Right atrium auricular region (tissue), 2 donors: ENCODE measurements at regions not wholly inside any gene's neighbourhood (a gene's known extent, or its start where the extent isn't known, plus 50 kb on each side); places are given as distances from the start of the nearest gene placed in this dataset.
"Not testable (repeated sequence)": the region's sequence is repeated elsewhere in the genome, so short reads cannot be mapped to it uniquely, and the experiment has no call there.

Source experiments
- DNase-seq: peaks from one replicate; pipeline ENCODE4 v3.0.0-alpha.2; 2019; ENCODE audit warnings: low spot score
- H3K27ac ChIP-seq, 2 donors: fragments of 200-600 bp; sonication (generic); 1 replicate in 1 of 2; 2 replicates in 1 of 2; pipeline ENCODE4 v1.5.1; 2016 to 2019
- H3K27me3 ChIP-seq, 2 donors: fragments of 200-600 bp; sonication (generic); one replicate each; pipeline versions ENCODE4 v1.5.1 to v1.6.0; 2017 to 2019
- H3K36me3 ChIP-seq: fragments of 200-600 bp; sonication (generic); one replicate; pipeline ENCODE4 v1.5.1; 2016
- H3K4me1 ChIP-seq, 2 donors: fragments of 200-600 bp; sonication (generic); one replicate each; pipeline versions ENCODE4 v1.5.1 to v1.6.0; 2017 to 2019
- H3K4me3 ChIP-seq, 2 donors: fragments of 200-600 bp; sonication (generic); 1 replicate in 1 of 2; 2 replicates in 1 of 2; pipeline ENCODE4 v1.5.1; 2017 to 2019; ENCODE audit warnings: mild to moderate bottlenecking in 1 of 2, moderate library complexity in 1 of 2
- H3K9me3 ChIP-seq, 2 donors: fragments of 200-600 bp; sonication (generic); one replicate each; pipeline ENCODE4 v1.5.1; 2019
- TF ChIP-seq, protein P1 (sequence below), 2 donors: fragments of 200-600 bp; sonication (generic); IDR thresholded peaks; one replicate each; pipeline ENCODE4 v1.5.1; 2019; ENCODE audit warnings: antibody characterized with exemption in 2 of 2

DNA sequence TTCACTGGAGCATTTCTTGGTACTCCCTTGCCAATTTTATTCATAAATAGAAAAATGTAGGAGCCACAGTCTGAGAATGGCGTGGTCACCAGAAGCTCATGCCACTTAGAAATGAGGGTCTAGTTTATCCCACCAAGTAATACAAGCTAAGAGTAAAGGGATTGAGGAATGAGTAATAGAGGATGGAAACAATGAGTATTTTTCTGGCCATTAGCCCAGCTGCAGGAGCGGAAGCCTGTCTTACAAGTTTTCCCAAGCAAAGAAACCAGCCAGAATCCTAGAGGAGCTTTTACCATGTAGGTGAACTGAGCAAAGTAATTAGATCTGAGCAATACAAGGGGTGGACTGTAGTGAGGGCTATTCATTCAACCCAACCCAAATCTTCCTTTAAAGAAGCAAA is 160.7 kb upstream of the NPY2R start:
- Histone ChIP-seq H3K4me3 (no peak overlapping the region), H3K27ac (no peak overlapping the region), H3K4me1 (no peaks in the 10 kb centered on the region), H3K9me3 (peaks cover 0 to 7% of the 10 kb centered on the region in 2 donors), H3K36me3 (no peaks in the 10 kb centered on the region), H3K27me3 (no peaks in the 10 kb centered on the region)
- no peak for DNase-seq
- TF ChIP-seq, protein P1, sequence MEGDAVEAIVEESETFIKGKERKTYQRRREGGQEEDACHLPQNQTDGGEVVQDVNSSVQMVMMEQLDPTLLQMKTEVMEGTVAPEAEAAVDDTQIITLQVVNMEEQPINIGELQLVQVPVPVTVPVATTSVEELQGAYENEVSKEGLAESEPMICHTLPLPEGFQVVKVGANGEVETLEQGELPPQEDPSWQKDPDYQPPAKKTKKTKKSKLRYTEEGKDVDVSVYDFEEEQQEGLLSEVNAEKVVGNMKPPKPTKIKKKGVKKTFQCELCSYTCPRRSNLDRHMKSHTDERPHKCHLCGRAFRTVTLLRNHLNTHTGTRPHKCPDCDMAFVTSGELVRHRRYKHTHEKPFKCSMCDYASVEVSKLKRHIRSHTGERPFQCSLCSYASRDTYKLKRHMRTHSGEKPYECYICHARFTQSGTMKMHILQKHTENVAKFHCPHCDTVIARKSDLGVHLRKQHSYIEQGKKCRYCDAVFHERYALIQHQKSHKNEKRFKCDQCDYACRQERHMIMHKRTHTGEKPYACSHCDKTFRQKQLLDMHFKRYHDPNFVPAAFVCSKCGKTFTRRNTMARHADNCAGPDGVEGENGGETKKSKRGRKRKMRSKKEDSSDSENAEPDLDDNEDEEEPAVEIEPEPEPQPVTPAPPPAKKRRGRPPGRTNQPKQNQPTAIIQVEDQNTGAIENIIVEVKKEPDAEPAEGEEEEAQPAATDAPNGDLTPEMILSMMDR (IDR thresholded peaks at IDR 0.05) = no peak

DNA sequence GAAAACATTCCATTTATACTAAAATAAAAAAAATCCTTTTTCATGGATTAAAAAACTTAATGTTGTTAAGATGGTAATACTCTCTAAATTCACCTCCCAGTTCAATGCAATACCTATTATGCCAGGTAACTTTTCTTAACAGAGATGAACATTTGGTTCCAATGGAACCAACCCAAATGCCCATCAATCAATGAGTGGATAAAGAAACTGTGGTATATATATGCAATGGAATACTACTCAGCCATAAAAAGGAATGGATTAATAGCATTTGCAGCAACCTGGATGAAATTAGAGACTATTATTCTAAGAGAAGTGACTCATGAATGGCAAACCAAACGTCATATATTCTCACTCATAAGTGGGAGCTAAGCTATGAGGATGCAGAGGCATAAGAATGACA is 154.4 kb upstream of the NPY2R start:
- not testable (repeated sequence) for H3K4me3 ChIP-seq, H3K27me3 ChIP-seq, H3K27ac ChIP-seq

GRCh38 chr4:155060419-155060818 is 148.0 kb upstream of the NPY2R start:
- no peaks in the 10 kb centered on the region for H3K9me3 ChIP-seq
- H3K27me3 ChIP-seq = no peaks in the 10 kb centered on the region
- H3K4me3 ChIP-seq = no peak overlapping the region
- H3K36me3 ChIP-seq = no peaks in the 10 kb centered on the region
- DNase-seq = no peak
- no peaks in the 10 kb centered on the region for H3K4me1 ChIP-seq
- TF ChIP-seq, protein P1 (IDR thresholded peaks at IDR 0.05) = no peak
- no peak overlapping the region for H3K27ac ChIP-seq

More for the DNA sequence above, 154.4 kb upstream of the NPY2R start:
- not testable (repeated sequence) for H3K9me3 ChIP-seq, DNase-seq, H3K36me3 ChIP-seq, H3K4me1 ChIP-seq

DNA sequence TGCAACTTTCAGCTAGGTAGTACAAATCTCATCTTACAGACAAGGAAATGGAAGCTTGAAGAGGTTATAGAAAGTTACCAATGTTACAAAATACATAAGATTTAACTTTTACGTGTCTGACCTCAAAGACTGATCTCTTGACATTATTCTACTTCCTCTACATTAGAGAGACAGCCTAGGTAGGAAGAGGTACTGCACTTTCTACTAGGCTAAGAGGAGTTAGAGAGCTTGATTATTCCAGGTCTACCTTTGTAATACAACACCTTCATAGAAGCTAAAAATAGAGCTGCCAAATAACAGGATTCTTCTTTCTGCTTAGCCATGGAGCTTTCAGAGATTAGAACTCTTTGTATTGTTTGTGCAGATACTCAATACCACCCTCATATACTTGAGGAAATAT is 147.6 kb upstream of the NPY2R start:
- Histone ChIP-seq H3K27ac (no peak overlapping the region), H3K27me3 (no peaks in the 10 kb centered on the region), H3K36me3 (no peaks in the 10 kb centered on the region), H3K4me3 (no peak overlapping the region), H3K9me3 (no peaks in the 10 kb centered on the region), H3K4me1 (no peaks in the 10 kb centered on the region)
- TF ChIP-seq, protein P1 (IDR thresholded peaks at IDR 0.05) = no peak
- DNase-seq = no peak

DNA sequence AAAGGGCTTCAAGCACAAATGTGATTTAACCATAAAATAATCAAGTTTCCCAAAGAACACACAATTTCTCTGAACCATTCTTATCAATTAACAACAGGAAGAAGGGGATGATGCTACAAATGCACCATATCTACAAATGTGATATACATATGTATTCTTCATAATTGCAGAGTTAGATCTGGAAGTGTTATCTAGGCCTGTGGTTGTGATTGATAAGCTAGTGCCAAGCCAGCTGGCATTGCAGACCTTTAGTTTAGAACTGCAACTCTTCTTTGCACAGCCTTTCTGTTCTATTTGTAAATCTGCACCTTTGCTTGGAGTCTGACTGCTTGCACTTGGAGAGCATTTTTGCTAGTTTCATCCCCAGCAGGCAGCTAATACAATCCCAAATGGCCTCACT is 145.5 kb upstream of the NPY2R start:
- Histone ChIP-seq H3K36me3 (no peaks in the 10 kb centered on the region), H3K9me3 (no peaks in the 10 kb centered on the region), H3K27me3 (no peaks in the 10 kb centered on the region), H3K4me1 (no peaks in the 10 kb centered on the region), H3K27ac (no peak overlapping the region), H3K4me3 (no peak overlapping the region)
- TF ChIP-seq, protein P1 (IDR thresholded peaks at IDR 0.05) = no peak
- DNase-seq = no peak

DNA sequence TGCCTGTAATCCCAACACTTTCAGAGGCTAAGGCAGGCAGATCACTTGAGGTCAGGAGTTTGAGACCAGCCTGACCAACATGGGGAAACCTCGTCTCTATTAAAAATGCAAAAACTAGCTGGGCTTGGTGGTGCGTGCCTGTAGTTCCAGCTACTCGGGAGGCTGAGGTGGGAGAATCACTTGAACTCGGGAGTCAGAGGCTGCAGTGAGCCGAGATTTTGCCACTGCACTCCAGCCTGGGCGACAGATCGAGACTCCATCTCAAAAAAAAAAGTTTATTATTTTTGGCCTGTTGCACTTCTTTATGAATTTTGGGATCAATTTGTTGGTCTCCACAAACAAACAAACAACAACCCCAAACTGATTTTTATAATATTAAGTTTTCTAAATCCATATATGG is 143.5 kb upstream of the NPY2R start:
- H3K9me3 ChIP-seq, DNase-seq, H3K27ac ChIP-seq, H3K4me3 ChIP-seq, H3K27me3 ChIP-seq, H3K4me1 ChIP-seq, H3K36me3 ChIP-seq: not testable (repeated sequence)

DNA sequence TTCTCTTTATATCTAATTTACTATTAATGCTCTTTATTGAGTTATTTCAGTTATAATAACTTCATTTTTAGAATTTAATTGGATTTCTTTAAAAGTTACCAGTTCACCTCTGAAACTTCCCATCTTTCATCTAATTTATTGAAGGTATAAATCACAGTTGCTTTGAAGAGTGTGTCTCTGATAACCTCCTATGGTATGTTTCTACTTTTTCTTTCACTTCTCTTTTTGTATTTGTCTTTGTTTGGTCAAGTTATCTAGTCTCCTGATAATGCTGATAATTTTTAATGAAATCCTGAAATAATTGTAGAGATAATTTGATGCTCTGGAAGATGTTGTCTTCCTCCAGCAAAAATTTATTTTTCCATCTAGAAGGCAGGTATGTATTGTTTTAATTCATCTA is 141.6 kb upstream of the NPY2R start:
- no peaks in the 10 kb centered on the region for H3K4me1 ChIP-seq
- H3K36me3 ChIP-seq = no peaks in the 10 kb centered on the region
- TF ChIP-seq, protein P1 (IDR thresholded peaks at IDR 0.05) = no peak
- H3K9me3 ChIP-seq = no peaks in the 10 kb centered on the region
- no peaks in the 10 kb centered on the region for H3K27me3 ChIP-seq
- H3K4me3 ChIP-seq = no peak overlapping the region
- no peak for DNase-seq
- H3K27ac ChIP-seq = no peak overlapping the region
